ENCODE measurements at regions not wholly inside any gene's neighbourhood (a gene's known extent, or its start where the extent isn't known, plus 50 kb on each side); places are given as distances from the start of the nearest gene placed in this dataset.

- TF ChIP-seq EGR1 (IDR thresholded peaks at IDR 0.05) (no peak), MAX (IDR thresholded peaks at IDR 0.05) (no peak), YY1 (IDR thresholded peaks at IDR 0.05; ENCODE audit: low read depth) (no peak), ZBTB7A (IDR thresholded peaks at IDR 0.05; ENCODE audit: low read depth) (no peak), CEBPB (IDR thresholded peaks at IDR 0.05) (no peak), FOXM1 (IDR thresholded peaks at IDR 0.05; ENCODE audit: borderline replicate concordance, low read depth) (no peak), REST (IDR thresholded peaks at IDR 0.05; ENCODE audit: low read depth) (no peak), RAD21 (IDR thresholded peaks at IDR 0.05; ENCODE audit: low read depth) (no peak), TCF12 (IDR thresholded peaks at IDR 0.05; ENCODE audit: low read depth) (no peak), CREB1 (IDR thresholded peaks at IDR 0.05; ENCODE audit: low read depth) (no peak), TAF1 (IDR thresholded peaks at IDR 0.05; ENCODE audit: low read depth) (no peak)
Observed at GRCh38 chrX:76802708-76803107, 375.2 kb downstream of the MAGEE1 start.
